ENCODE measurements at regions not wholly inside any gene's neighbourhood (a gene's known extent, or its start where the extent isn't known, plus 50 kb on each side); places are given as distances from the start of the nearest gene placed in this dataset.

DNA sequence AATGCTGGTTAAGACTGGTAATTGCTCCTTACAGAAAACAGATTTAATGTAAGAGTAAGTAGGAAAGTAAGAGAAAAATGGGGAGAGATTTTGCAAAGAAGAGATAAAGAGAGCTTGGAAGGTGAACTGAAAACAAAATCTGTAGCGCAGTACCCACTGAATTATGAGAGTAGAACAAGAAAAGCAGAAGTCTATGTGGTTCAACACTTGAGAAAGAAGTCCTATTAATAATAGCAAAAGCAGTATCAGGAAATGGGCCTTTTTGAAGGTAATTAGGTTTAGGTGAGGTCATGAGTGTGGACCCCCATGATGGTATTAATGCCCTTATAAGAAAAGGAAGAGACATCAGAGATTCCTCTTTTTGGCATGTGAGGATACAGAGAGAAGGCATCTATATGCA, 460.6 kb downstream of the CETN3 start:
- TF ChIP-seq CTCF (IDR thresholded peaks at IDR 0.05; ENCODE audit: insufficient read depth, low read length), result no peak
- no peak for TF ChIP-seq SPI1 (IDR thresholded peaks at IDR 0.05; ENCODE audit: borderline replicate concordance, low read depth)
